ENCODE measurements at regions not wholly inside any gene's neighbourhood (a gene's known extent, or its start where the extent isn't known, plus 50 kb on each side); places are given as distances from the start of the nearest gene placed in this dataset.

GRCh38 chr2:41768310-41768709 is 279.5 kb upstream of the PKDCC start:
- 38 to 61% (median 43%) methylated on average over 6 of the region's 6 CpGs for WGBS, 3 donors
- H3K27ac ChIP-seq (ENCODE audit: low read depth, low read length): no peak overlapping the region

GRCh38 chr2:41771710-41772109 is 276.1 kb upstream of the PKDCC start:
- 92 to 98% (median 96%) methylated on average over 1 of the region's 1 CpG for WGBS, 3 donors
- H3K27ac ChIP-seq (ENCODE audit: low read depth, low read length): no peak overlapping the region

GRCh38 chr2:41772697-41773096 is 275.1 kb upstream of the PKDCC start:
- WGBS, 3 donors: 89 to 92% (median 91%) methylated on average over 4 of the region's 4 CpGs
- H3K27ac ChIP-seq (ENCODE audit: low read depth, low read length): no peak overlapping the region

- H3K27ac ChIP-seq (ENCODE audit: low read depth, low read length): no peak overlapping the region
- 87 to 90% (median 87%) methylated on average over 3 of the region's 3 CpGs for WGBS, 3 donors
Observed at GRCh38 chr2:41774011-41774605, 273.7 kb upstream of the PKDCC start.

- H3K27ac ChIP-seq (ENCODE audit: low read depth, low read length): no peak overlapping the region
- 39 to 80% (median 68%) methylated on average over 4 of the region's 4 CpGs for WGBS, 3 donors
Observed at GRCh38 chr2:41775366-41776025, 272.3 kb upstream of the PKDCC start.

GRCh38 chr2:41779888-41780287 is 267.9 kb upstream of the PKDCC start:
- WGBS, 3 donors: 30 to 44% (median 37%) methylated on average over 3 of the region's 3 CpGs
- H3K27ac ChIP-seq (ENCODE audit: low read depth, low read length): no peak overlapping the region

- WGBS, 3 donors: 24 to 37% (median 36%) methylated on average over 6 of the region's 6 CpGs
- H3K27ac ChIP-seq (ENCODE audit: low read depth, low read length): no peak overlapping the region
Observed at GRCh38 chr2:41782306-41783158, 265.3 kb upstream of the PKDCC start.

- no peak overlapping the region for H3K27ac ChIP-seq (ENCODE audit: low read depth, low read length)
- WGBS, 3 donors: 79 to 85% (median 84%) methylated on average over 6 of the region's 6 CpGs
Observed at GRCh38 chr2:41784496-41784895, 263.3 kb upstream of the PKDCC start.

GRCh38 chr2:41785251-41786022 is 262.4 kb upstream of the PKDCC start:
- H3K27ac ChIP-seq (ENCODE audit: low read depth, low read length): no peak overlapping the region
- 68 to 71% (median 68%) methylated on average over 10 of the region's 10 CpGs for WGBS, 3 donors

- 46 to 52% (median 47%) methylated on average over 1 of the region's 1 CpG for WGBS, 3 donors
- H3K27ac ChIP-seq (ENCODE audit: low read depth, low read length): no peak overlapping the region
Observed at GRCh38 chr2:41791523-41791922, 256.3 kb upstream of the PKDCC start.

- WGBS, 3 donors: 53 to 67% (median 54%) methylated on average over 1 of the region's 1 CpG
Observed at GRCh38 chr2:41803361-41803760, 244.5 kb upstream of the PKDCC start.

GRCh38 chr2:41806286-41806685 is 241.5 kb upstream of the PKDCC start:
- 80 to 92% (median 90%) methylated on average over 2 of the region's 2 CpGs for WGBS, 3 donors
- no peak overlapping the region for H3K27ac ChIP-seq (ENCODE audit: low read depth, low read length)

More at GRCh38 chr2:41803361-41803760, 244.5 kb upstream of the PKDCC start:
- H3K27ac ChIP-seq (ENCODE audit: low read depth, low read length): no peak overlapping the region

GRCh38 chr2:41821167-41821566 is 226.7 kb upstream of the PKDCC start:
- WGBS, 3 donors: 37 to 59% (median 47%) methylated on average over 2 of the region's 2 CpGs

GRCh38 chr2:41826921-41827320 is 220.9 kb upstream of the PKDCC start:
- WGBS, 3 donors: 80 to 97% (median 85%) methylated on average over 1 of the region's 1 CpG
- H3K27ac ChIP-seq (ENCODE audit: low read depth, low read length): no peak overlapping the region

More at GRCh38 chr2:41821167-41821566, 226.7 kb upstream of the PKDCC start:
- no peak overlapping the region for H3K27ac ChIP-seq (ENCODE audit: low read depth, low read length)

GRCh38 chr2:41827354-41827971 is 220.4 kb upstream of the PKDCC start:
- 44 to 59% (median 54%) methylated on average over 6 of the region's 6 CpGs for WGBS, 3 donors
- H3K27ac ChIP-seq (ENCODE audit: low read depth, low read length): no peak overlapping the region

- 4 to 9% (median 9%) methylated on average over 1 of the region's 1 CpG for WGBS, 3 donors
Observed at GRCh38 chr2:41828052-41828643, 219.7 kb upstream of the PKDCC start.

GRCh38 chr2:41829052-41829451 is 218.8 kb upstream of the PKDCC start:
- no peak overlapping the region for H3K27ac ChIP-seq (ENCODE audit: low read depth, low read length)
- 73 to 82% (median 78%) methylated on average over 1 of the region's 1 CpG for WGBS, 3 donors

More at GRCh38 chr2:41828052-41828643, 219.7 kb upstream of the PKDCC start:
- H3K27ac ChIP-seq (ENCODE audit: low read depth, low read length): no peak overlapping the region

GRCh38 chr2:41830600-41830999 is 217.2 kb upstream of the PKDCC start:
- H3K27ac ChIP-seq (ENCODE audit: low read depth, low read length): no peak overlapping the region
- 15 to 69% (median 25%) methylated on average over 1 of the region's 1 CpG for WGBS, 3 donors

Measured in adipose tissue (tissue), 3 donors.